A549 (cell line): ENCODE measurements at regions not wholly inside any gene's neighbourhood (a gene's known extent, or its start where the extent isn't known, plus 50 kb on each side); places are given as distances from the start of the nearest gene placed in this dataset.

Experiments
- BHLHE40 ChIP-seq: IDR thresholded peaks from 2 replicates; pipeline ENCODE4 v1.6.1; 2012; ENCODE audit warnings: low read depth, low read length, inconsistent platforms
- CEBPB ChIP-seq, 2 experiments: fragments of >200 bp in 1 of 2; sonication (Bioruptor Twin) in 1 of 2; formaldehyde crosslinking in 1 of 2; IDR thresholded peaks; 2 replicates each; pipeline ENCODE4 v1.6.1; 2012 to 2016
- CTCF ChIP-seq: fragments of >200 bp; sonication (Bioruptor Twin); formaldehyde crosslinking; IDR thresholded peaks from 3 replicates; pipeline ENCODE4 v1.5.1; 2016
- EP300 ChIP-seq, 2 experiments: fragments of >200 bp; sonication (Bioruptor Twin); formaldehyde crosslinking; IDR thresholded peaks; 2 replicates in 1 of 2; 3 replicates in 1 of 2; pipeline ENCODE4 v1.6.1; 2016 to 2017
- KDM5A ChIP-seq: fragments of 200-600 bp; sonication (generic); IDR thresholded peaks from 2 replicates; pipeline ENCODE4 v1.6.1; 2016; ENCODE audit warnings: antibody characterized with exemption, mild to moderate bottlenecking
- MAFK ChIP-seq: fragments of 450-650 bp; IDR thresholded peaks from 2 replicates; pipeline ENCODE4 v1.6.1; 2014; ENCODE audit not compliant: partially characterized antibody
- PHF8 ChIP-seq: fragments of 200-600 bp; sonication (generic); IDR thresholded peaks from 2 replicates; pipeline ENCODE4 v1.6.1; 2016; ENCODE audit warnings: low read depth, mild to moderate bottlenecking, antibody characterized with exemption, moderate library complexity, borderline replicate concordance
- POLR2A ChIP-seq: IDR thresholded peaks from 2 replicates; pipeline ENCODE4 v1.6.1; 2012; ENCODE audit warnings: mild to moderate bottlenecking, low read length
- POLR2AphosphoS2 ChIP-seq: conservative IDR thresholded peaks from 2 replicates; pipeline ENCODE4 v1.6.1; 2012; ENCODE audit warnings: low read length, improper control_type of control experiment, inconsistent platforms
- RFX5 ChIP-seq: fragments of 450-650 bp; IDR thresholded peaks from 2 replicates; pipeline ENCODE4 v1.7.1; 2014; ENCODE audit warnings: antibody characterized with exemption, mild to moderate bottlenecking, moderate library complexity
- SMC3 ChIP-seq: fragments of >200 bp; sonication (Bioruptor Twin); formaldehyde crosslinking; IDR thresholded peaks from 3 replicates; pipeline ENCODE4 v1.6.1; 2018; ENCODE audit warnings: inconsistent platforms
- USF2 ChIP-seq: fragments of 450-650 bp; IDR thresholded peaks from 2 replicates; pipeline ENCODE4 v1.6.1; 2014; ENCODE audit warnings: antibody characterized with exemption

GRCh38 chr4:97103252-97103651 is 1040.0 kb downstream of the STPG2 start:
- TF ChIP-seq MAFK (no peak), EP300 (IDR thresholded peaks at IDR 0.05) (no peak), USF2 (no peak), CTCF (no peak), POLR2A (no peak), KDM5A (no peak), RFX5 (no peak), POLR2AphosphoS2 (no peak), PHF8 (no peak), BHLHE40 (no peak), SMC3 (no peak), CEBPB (IDR thresholded peaks at IDR 0.05) (no peak)
